OCI-LY7 (cell line): ENCODE measurements at regions not wholly inside any gene's neighbourhood (a gene's known extent, or its start where the extent isn't known, plus 50 kb on each side); places are given as distances from the start of the nearest gene placed in this dataset.

Experiments used
- CTCF ChIP-seq: fragments of 200-600 bp; sonication (generic); conservative IDR thresholded peaks from 2 replicates; pipeline ENCODE4 v1.5.1; 2014; ENCODE audit warnings: mild to moderate bottlenecking, antibody characterized with exemption, low read length, moderate library complexity, mixed read lengths
- EZH2phosphoT487 ChIP-seq: fragments of 200-600 bp; sonication (generic); IDR thresholded peaks from 2 replicates; pipeline ENCODE4 v1.6.1; 2018; ENCODE audit warnings: low read depth, borderline replicate concordance, mild to moderate bottlenecking, mixed run types, antibody characterized with exemption, low read length, moderate library complexity, mixed read lengths

- TF ChIP-seq CTCF, result no peak
- no peak for TF ChIP-seq EZH2phosphoT487
Observed at GRCh38 chr12:24034160-24034559, 84.7 kb upstream of the SOX5 start.
